GM12878 (cell line): ENCODE measurements at regions not wholly inside any gene's neighbourhood (a gene's known extent, or its start where the extent isn't known, plus 50 kb on each side); places are given as distances from the start of the nearest gene placed in this dataset.

Experiments used
- CTCF ChIP-seq, 3 experiments: IDR thresholded peaks in 2 of 3; conservative IDR thresholded peaks in 1 of 3; 2 replicates each; pipeline ENCODE4 v1.5.1; 2011; ENCODE audit warnings: low read depth in 3 of 3, low read length in 3 of 3, mild to moderate bottlenecking in 3 of 3, control low read depth in 2 of 3, moderate library complexity in 2 of 3, inconsistent platforms in 1 of 3, mixed read lengths in 1 of 3; ENCODE audit not compliant: control insufficient read depth in 2 of 3, insufficient read depth in 1 of 3; ENCODE audit errors: extremely low read depth in 1 of 3
- EZH2 ChIP-seq: IDR thresholded peaks from 2 replicates; pipeline ENCODE4 v1.6.1; 2012; ENCODE audit warnings: low read depth, mild to moderate bottlenecking, control low read depth, inconsistent platforms, low read length, borderline replicate concordance; ENCODE audit not compliant: control insufficient read depth
- TAF1 ChIP-seq: IDR thresholded peaks from 2 replicates; pipeline ENCODE4 v1.6.1; 2011; ENCODE audit warnings: mild to moderate bottlenecking, low read depth, low read length, borderline replicate concordance
- ZNF384 ChIP-seq: IDR thresholded peaks from 2 replicates; pipeline ENCODE4 v1.6.1; 2012; ENCODE audit warnings: low read depth, mild to moderate bottlenecking, low read length, improper control_type of control experiment, borderline replicate concordance

GRCh38 chr1:188652678-188653077 is 1823.9 kb downstream of the PLA2G4A start:
- TF ChIP-seq EZH2 (no peak), TAF1 (no peak), CTCF (IDR thresholded peaks at IDR 0.05 in 2 of 3, conservative IDR thresholded peaks at IDR 0.05 in 1 of 3; ENCODE audit: control insufficient read depth in 2 of 3, extremely low read depth in 1 of 3, insufficient read depth in 1 of 3, low read depth in 3 of 3, low read length in 3 of 3) (no peak), ZNF384 (no peak)
